Cardiac septum (tissue), 1 donor: ENCODE measurements at regions not wholly inside any gene's neighbourhood (a gene's known extent, or its start where the extent isn't known, plus 50 kb on each side); places are given as distances from the start of the nearest gene placed in this dataset.
"Not testable (repeated sequence)": the region's sequence is repeated elsewhere in the genome, so short reads cannot be mapped to it uniquely, and the experiment has no call there.

Experiments used
- DNase-seq: peaks from one replicate; pipeline ENCODE4 v3.0.0-alpha.2; 2020; ENCODE audit warnings: low spot score
- intact Hi-C: fragments of 100-400 bp; cut with DNase I; formaldehyde crosslinking; loops from one replicate; pipeline ENCODE4 v1.14.0; 2022
- donor health status: DM: no; HTN: no; CAD: no.

- intact Hi-C loops: no loop called here
- no peak for DNase-seq
Observed at GRCh38 chr4:114226179-114226578, 246.7 kb upstream of the ARSJ start.

- intact Hi-C loops: no loop called here
- no peak for DNase-seq
Observed at GRCh38 chr4:114226968-114227760, 247.7 kb upstream of the ARSJ start.

GRCh38 chr4:114229706-114230105, 250.3 kb upstream of the ARSJ start:
- no peak for DNase-seq
- intact Hi-C loops: no loop called here

GRCh38 chr4:114236171-114236769, 256.8 kb upstream of the ARSJ start:
- intact Hi-C loops: no loop called here
- no peak for DNase-seq

- DNase-seq: no peak
- intact Hi-C loops: no loop called here
Observed at GRCh38 chr4:114237997-114238396, 258.6 kb upstream of the ARSJ start.

GRCh38 chr4:114249561-114249960, 270.1 kb upstream of the ARSJ start:
- intact Hi-C loops: no loop called here
- no peak for DNase-seq

- intact Hi-C loops: no loop called here
- DNase-seq: no peak
Observed at GRCh38 chr4:114249976-114250375, 270.5 kb upstream of the ARSJ start.

- no peak for DNase-seq
- intact Hi-C loops: no loop called here
Observed at GRCh38 chr4:114250439-114250891, 271.0 kb upstream of the ARSJ start.

GRCh38 chr4:114251020-114251419, 271.6 kb upstream of the ARSJ start:
- DNase-seq: no peak
- intact Hi-C loops: no loop called here

GRCh38 chr4:114252499-114252898, 273.1 kb upstream of the ARSJ start:
- intact Hi-C loops: no loop called here
- no peak for DNase-seq

- DNase-seq: no peak
- intact Hi-C loops: no loop called here
Observed at GRCh38 chr4:114257501-114257900, 278.1 kb upstream of the ARSJ start.

GRCh38 chr4:114262421-114262820, 283.0 kb upstream of the ARSJ start:
- intact Hi-C loops, DNase-seq: not testable (repeated sequence)

- no peak for DNase-seq
- intact Hi-C loops: no loop called here
Observed at GRCh38 chr4:114263233-114263632, 283.8 kb upstream of the ARSJ start.

- intact Hi-C loops: no loop called here
- DNase-seq: no peak
Observed at GRCh38 chr4:114264452-114264851, 285.0 kb upstream of the ARSJ start.

- intact Hi-C loops: no loop called here
- DNase-seq: no peak
Observed at GRCh38 chr4:114264877-114265291, 285.4 kb upstream of the ARSJ start.

- no peak for DNase-seq
- intact Hi-C loops: no loop called here
Observed at GRCh38 chr4:114265342-114265741, 285.9 kb upstream of the ARSJ start.

GRCh38 chr4:114267976-114268375, 288.5 kb upstream of the ARSJ start:
- DNase-seq: no peak
- intact Hi-C loops: no loop called here

- no peak for DNase-seq
- intact Hi-C loops: no loop called here
Observed at GRCh38 chr4:114271031-114271430, 291.6 kb upstream of the ARSJ start.

GRCh38 chr4:114272226-114272625, 292.8 kb upstream of the ARSJ start:
- intact Hi-C loops: no loop called here
- DNase-seq: no peak

- no peak for DNase-seq
- intact Hi-C loops: no loop called here
Observed at GRCh38 chr4:114273238-114273637, 293.8 kb upstream of the ARSJ start.

- intact Hi-C loops: no loop called here
- no peak for DNase-seq
Observed at GRCh38 chr4:114277690-114278089, 298.2 kb upstream of the ARSJ start.
